ENCODE measurements at regions not wholly inside any gene's neighbourhood (a gene's known extent, or its start where the extent isn't known, plus 50 kb on each side); places are given as distances from the start of the nearest gene placed in this dataset.

GRCh38 chr16:61332461-61332860, 703.8 kb downstream of the CDH8 start:
- no peak for DNase-seq (ENCODE audit: extremely low read depth in 1 of 2, low read depth in 1 of 2)

DNA sequence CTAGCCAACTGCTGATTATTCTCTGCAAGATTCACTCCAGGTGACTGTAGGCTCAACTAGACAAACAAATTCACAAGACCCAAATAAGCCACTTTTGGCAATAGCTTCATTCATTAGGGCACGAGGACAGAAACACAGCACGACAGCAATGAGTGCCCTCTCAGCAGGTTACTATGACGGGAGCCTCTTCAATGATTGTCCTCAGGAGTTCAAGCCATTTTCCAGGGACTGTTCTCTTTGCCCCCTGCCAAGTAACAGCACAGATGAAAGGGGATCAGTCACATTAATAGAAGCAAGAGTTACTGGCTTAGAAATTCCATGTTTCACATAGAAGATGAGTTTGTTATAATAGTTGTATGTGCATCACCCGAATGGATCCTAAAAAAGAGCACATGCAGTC, 712.2 kb downstream of the CDH8 start:
- DNase-seq (ENCODE audit: extremely low read depth in 1 of 2, low read depth in 1 of 2), result no peak

- no peak for DNase-seq (ENCODE audit: extremely low read depth in 1 of 2, low read depth in 1 of 2)
Measured at GRCh38 chr16:61323456-61323855, 712.8 kb downstream of the CDH8 start.

DNA sequence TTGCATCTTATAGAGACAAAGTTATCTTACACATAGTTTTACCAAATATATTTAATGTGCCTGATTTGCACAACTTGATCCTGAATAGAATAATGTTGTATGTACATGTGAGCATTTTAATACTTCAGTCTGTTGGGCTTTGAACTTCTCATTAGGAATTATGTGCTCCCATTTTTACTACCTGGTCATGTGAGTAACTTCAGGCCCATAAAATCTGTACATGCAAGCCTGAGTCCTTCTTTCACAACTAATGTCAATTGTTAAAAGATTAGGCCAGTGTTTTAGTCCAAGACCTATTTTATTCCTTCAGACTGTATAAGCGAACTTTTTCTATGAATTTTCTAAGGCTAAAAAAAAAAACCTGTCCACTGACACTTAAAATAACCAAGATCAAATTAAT, 715.4 kb downstream of the CDH8 start:
- DNase-seq (ENCODE audit: extremely low read depth in 1 of 2, low read depth in 1 of 2), result no peak

DNA sequence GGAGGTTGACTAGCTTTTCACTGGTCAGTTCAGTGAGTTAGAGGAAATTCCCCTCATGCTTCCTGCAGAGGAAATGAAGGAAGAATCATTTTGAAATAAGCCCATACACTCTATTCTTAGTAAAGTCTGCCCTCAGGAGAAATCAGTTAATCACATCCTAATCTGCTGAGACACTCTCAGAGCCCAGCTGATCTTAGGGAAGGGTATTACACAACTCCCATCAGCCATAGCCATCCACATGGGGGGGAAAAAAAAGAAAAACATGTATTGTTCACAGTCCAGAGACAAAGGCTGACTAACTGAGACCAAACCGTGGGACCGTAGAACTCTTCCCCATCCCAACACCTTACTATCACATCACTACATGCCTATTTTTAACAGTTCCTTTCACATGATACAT, 722.3 kb downstream of the CDH8 start:
- no peak for DNase-seq (ENCODE audit: extremely low read depth in 1 of 2, low read depth in 1 of 2)

GRCh38 chr16:61309386-61309785, 726.9 kb downstream of the CDH8 start:
- no peak for DNase-seq (ENCODE audit: extremely low read depth in 1 of 2, low read depth in 1 of 2)

- DNase-seq (ENCODE audit: extremely low read depth in 1 of 2, low read depth in 1 of 2), result no peak
Measured at GRCh38 chr16:61306204-61306603, 730.0 kb downstream of the CDH8 start.

DNA sequence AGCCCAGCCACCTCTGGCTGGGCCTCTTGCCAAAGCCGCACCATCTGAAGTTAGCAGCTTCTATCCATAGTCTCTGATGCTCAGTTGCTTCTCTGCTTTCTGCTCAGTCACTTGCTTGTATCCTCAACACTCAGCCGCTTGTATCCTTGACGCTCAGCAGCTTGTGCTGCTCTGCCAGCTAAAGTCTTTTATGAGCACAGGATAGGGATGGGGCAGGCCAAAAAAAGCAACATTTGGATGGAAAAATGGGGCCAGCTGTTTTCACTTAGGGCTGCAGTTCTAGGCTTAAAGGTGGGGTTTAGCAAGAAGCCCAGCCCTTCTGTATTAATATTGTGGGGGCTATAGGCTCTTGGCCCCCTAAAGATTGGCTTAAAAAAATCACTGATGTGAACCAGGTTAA, 739.4 kb downstream of the CDH8 start:
- DNase-seq (ENCODE audit: extremely low read depth in 1 of 2, low read depth in 1 of 2), result no peak

GRCh38 chr16:61296305-61296704, 739.9 kb downstream of the CDH8 start:
- no peak for DNase-seq (ENCODE audit: extremely low read depth in 1 of 2, low read depth in 1 of 2)

DNA sequence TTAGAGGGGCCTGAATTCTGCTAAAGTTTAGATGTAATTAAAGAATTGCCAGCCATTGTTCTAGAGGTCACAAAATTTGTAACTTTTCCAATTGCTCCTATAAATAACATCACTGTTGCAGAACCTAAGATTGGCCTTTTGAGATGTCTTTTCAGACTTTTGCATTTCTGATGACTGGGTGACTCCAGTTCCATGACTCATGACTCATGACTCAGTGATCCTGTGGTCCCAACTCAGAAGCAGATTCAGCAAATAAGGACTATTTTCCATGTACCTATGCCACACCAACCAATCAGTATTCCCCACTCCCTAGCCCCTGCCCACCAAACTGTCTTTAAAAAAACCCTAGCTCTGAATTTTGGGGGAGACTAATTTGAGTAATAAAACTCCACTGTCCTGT, 740.9 kb downstream of the CDH8 start:
- no peak for DNase-seq (ENCODE audit: extremely low read depth in 1 of 2, low read depth in 1 of 2)

DNA sequence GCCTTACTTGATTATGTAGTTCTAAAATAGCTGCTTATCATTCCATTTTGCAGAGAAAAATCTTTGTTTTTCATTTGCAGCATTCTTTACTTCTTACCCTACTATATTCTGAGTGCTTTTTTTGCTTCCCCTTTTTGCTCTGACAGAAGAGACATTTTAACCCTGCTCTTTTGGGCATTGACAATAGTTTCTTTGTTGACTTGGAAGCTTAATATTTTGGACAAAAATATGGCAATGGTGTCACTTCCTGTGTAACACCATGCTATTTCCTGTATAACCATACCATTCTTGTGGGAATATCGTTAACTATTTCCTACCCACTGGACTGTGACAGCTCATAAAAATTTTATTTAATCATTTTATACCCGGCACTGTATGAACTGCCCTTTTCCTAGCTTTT, 747.1 kb downstream of the CDH8 start:
- DNase-seq (ENCODE audit: extremely low read depth in 1 of 2, low read depth in 1 of 2), result no peak

DNA sequence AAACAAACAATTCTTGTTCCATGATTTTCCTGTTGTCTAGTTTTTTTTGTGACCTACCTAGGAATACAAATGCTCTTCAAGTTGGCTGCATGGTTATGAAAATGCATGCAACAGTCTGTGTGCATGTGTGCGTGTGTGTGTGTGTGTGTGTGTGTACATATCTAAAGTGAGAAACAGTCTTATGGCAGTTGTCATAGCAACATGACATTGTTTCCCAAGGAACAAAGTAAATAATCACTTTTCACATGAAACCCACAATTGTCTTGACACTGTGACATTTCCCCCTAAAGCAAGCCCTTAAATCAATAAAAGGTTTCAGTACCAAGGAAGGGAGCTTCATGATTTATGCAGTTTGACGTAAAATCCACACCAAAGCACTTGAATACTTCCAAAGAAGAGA, 758.4 kb downstream of the CDH8 start:
- no peak for DNase-seq (ENCODE audit: extremely low read depth in 1 of 2, low read depth in 1 of 2)

- no peak for DNase-seq (ENCODE audit: extremely low read depth in 1 of 2, low read depth in 1 of 2)
Measured at GRCh38 chr16:61274211-61274610, 762.0 kb downstream of the CDH8 start.

GRCh38 chr16:61270726-61271125, 765.5 kb downstream of the CDH8 start:
- DNase-seq (ENCODE audit: extremely low read depth in 1 of 2, low read depth in 1 of 2), result no peak

- DNase-seq (ENCODE audit: extremely low read depth in 1 of 2, low read depth in 1 of 2), result no peak
Measured at GRCh38 chr16:61263400-61263799, 772.8 kb downstream of the CDH8 start.

GRCh38 chr16:61261315-61261714, 774.9 kb downstream of the CDH8 start:
- DNase-seq (ENCODE audit: extremely low read depth in 1 of 2, low read depth in 1 of 2), result no peak

DNA sequence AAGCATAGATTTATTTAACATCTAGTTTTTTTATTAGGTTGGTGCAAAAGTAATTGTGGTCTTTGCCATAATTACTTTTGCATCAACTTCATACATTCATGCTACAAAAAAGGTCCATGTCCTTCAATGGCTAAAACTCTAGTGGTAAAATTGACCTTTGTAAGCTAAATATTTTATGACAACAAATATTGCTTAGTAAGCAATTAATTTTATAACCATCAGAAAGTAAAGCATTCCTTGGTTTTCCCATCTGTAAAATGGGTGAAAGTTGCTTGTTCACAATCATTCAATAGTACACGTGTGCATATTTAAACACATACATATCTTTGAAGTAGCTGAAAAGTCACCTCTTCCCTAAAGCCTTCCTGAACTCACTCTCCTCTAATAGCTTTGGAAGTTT, 789.6 kb downstream of the CDH8 start:
- DNase-seq (ENCODE audit: extremely low read depth in 1 of 2, low read depth in 1 of 2), result no peak

- no peak for DNase-seq (ENCODE audit: extremely low read depth in 1 of 2, low read depth in 1 of 2)
Measured at GRCh38 chr16:61243954-61244353, 792.3 kb downstream of the CDH8 start.

GRCh38 chr16:61237884-61238485, 798.3 kb downstream of the CDH8 start:
- no peak for DNase-seq (ENCODE audit: extremely low read depth in 1 of 2, low read depth in 1 of 2)

- no peak for DNase-seq (ENCODE audit: extremely low read depth in 1 of 2, low read depth in 1 of 2)
Measured at GRCh38 chr16:61233713-61234112, 802.5 kb downstream of the CDH8 start.

DNA sequence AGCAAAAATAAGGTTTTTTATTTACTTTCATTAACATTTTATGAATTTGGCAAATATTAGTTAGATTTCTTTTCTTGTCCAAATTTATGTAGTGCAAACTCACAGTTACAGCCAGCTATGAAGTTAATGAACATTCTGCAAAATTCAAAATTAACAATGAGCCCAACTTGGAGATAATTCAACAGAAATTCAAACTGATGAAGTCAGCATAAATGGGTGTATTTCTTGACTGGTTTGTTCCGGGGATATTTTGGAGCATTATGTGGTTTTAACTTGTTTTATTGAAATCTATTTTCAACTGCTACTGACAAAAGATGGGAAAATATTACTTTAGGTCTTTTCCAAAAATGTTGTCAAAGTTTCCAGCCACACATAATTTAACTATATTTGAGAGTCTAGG, 807.9 kb downstream of the CDH8 start:
- no peak for DNase-seq (ENCODE audit: extremely low read depth in 1 of 2, low read depth in 1 of 2)

DNA sequence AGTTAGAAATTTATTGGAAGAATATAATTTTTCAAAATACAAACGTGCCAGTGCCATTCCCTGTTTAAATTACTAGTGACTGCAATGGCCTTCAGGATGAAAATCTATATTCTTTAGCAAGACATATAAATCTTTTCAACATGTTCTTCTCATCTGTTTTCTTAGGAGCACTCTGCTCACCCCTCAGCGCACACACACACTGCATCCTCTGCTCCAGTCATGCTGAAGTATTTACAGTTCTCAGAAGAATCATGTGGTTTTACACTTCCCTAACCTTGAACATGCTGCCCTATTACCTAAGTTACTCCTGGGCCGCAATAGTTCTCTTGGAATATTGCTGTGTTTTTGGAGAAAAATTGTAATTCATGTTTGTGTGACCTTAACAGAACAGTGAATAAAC, 820.6 kb downstream of the CDH8 start:
- no peak for DNase-seq (ENCODE audit: extremely low read depth in 1 of 2, low read depth in 1 of 2)

GRCh38 chr16:61214780-61215179, 821.5 kb downstream of the CDH8 start:
- DNase-seq (ENCODE audit: extremely low read depth in 1 of 2, low read depth in 1 of 2), result no peak

GRCh38 chr16:61210076-61210475, 826.2 kb downstream of the CDH8 start:
- DNase-seq (ENCODE audit: extremely low read depth in 1 of 2, low read depth in 1 of 2), result no peak
